ENCODE measurements at regions not wholly inside any gene's neighbourhood (a gene's known extent, or its start where the extent isn't known, plus 50 kb on each side); places are given as distances from the start of the nearest gene placed in this dataset.

GRCh38 chr9:119788921-119789320, 419.7 kb upstream of the BRINP1 start:
- no peak for DNase-seq
- H3K4me1 ChIP-seq (ENCODE audit: control insufficient read depth, insufficient read depth, low read length, poor library complexity, severe bottlenecking): no peaks in the 10 kb centered on the region
- no peaks in the 10 kb centered on the region for H3K36me3 ChIP-seq (ENCODE audit: control insufficient read depth, insufficient read depth, low read length)
- no peak overlapping the region for H3K4me3 ChIP-seq (ENCODE audit: insufficient read depth, low read depth, low read length, poor library complexity, severe bottlenecking)
- no peaks in the 10 kb centered on the region for H3K27me3 ChIP-seq (replicated peaks; ENCODE audit: control insufficient read depth, insufficient read depth, low read length, poor library complexity, severe bottlenecking)
- H3K9me3 ChIP-seq (ENCODE audit: control insufficient read depth, low read length): peaks cover 6% of the 10 kb centered on the region
- no peak overlapping the region for H3K27ac ChIP-seq (ENCODE audit: insufficient read depth, low read length, poor library complexity, severe bottlenecking)

GRCh38 chr9:119781886-119782285, 412.7 kb upstream of the BRINP1 start:
- no peak overlapping the region for H3K27ac ChIP-seq (ENCODE audit: insufficient read depth, low read length, poor library complexity, severe bottlenecking)
- H3K4me1 ChIP-seq (ENCODE audit: control insufficient read depth, insufficient read depth, low read length, poor library complexity, severe bottlenecking): no peaks in the 10 kb centered on the region
- H3K9me3 ChIP-seq (ENCODE audit: control insufficient read depth, low read length): peaks cover 6% of the 10 kb centered on the region
- no peaks in the 10 kb centered on the region for H3K27me3 ChIP-seq (replicated peaks; ENCODE audit: control insufficient read depth, insufficient read depth, low read length, poor library complexity, severe bottlenecking)
- H3K4me3 ChIP-seq (ENCODE audit: insufficient read depth, low read depth, low read length, poor library complexity, severe bottlenecking): no peak overlapping the region
- no peaks in the 10 kb centered on the region for H3K36me3 ChIP-seq (ENCODE audit: control insufficient read depth, insufficient read depth, low read length)
- DNase-seq: no peak

- H3K36me3 ChIP-seq (ENCODE audit: control insufficient read depth, insufficient read depth, low read length): no peaks in the 10 kb centered on the region
- no peak overlapping the region for H3K4me3 ChIP-seq (ENCODE audit: insufficient read depth, low read depth, low read length, poor library complexity, severe bottlenecking)
- H3K27ac ChIP-seq (ENCODE audit: insufficient read depth, low read length, poor library complexity, severe bottlenecking): no peak overlapping the region
- H3K27me3 ChIP-seq (replicated peaks; ENCODE audit: control insufficient read depth, insufficient read depth, low read length, poor library complexity, severe bottlenecking): no peaks in the 10 kb centered on the region
- no peaks in the 10 kb centered on the region for H3K9me3 ChIP-seq (ENCODE audit: control insufficient read depth, low read length)
- DNase-seq: no peak
- H3K4me1 ChIP-seq (ENCODE audit: control insufficient read depth, insufficient read depth, low read length, poor library complexity, severe bottlenecking): no peaks in the 10 kb centered on the region
These were observed 406.2 kb upstream of the BRINP1 start for GRCh38 chr9:119775410-119775809.

GRCh38 chr9:119773823-119774222, 404.6 kb upstream of the BRINP1 start:
- no peaks in the 10 kb centered on the region for H3K9me3 ChIP-seq (ENCODE audit: control insufficient read depth, low read length)
- no peaks in the 10 kb centered on the region for H3K4me1 ChIP-seq (ENCODE audit: control insufficient read depth, insufficient read depth, low read length, poor library complexity, severe bottlenecking)
- H3K4me3 ChIP-seq (ENCODE audit: insufficient read depth, low read depth, low read length, poor library complexity, severe bottlenecking): no peak overlapping the region
- no peaks in the 10 kb centered on the region for H3K36me3 ChIP-seq (ENCODE audit: control insufficient read depth, insufficient read depth, low read length)
- no peaks in the 10 kb centered on the region for H3K27me3 ChIP-seq (replicated peaks; ENCODE audit: control insufficient read depth, insufficient read depth, low read length, poor library complexity, severe bottlenecking)
- H3K27ac ChIP-seq (ENCODE audit: insufficient read depth, low read length, poor library complexity, severe bottlenecking): no peak overlapping the region
- no peak for DNase-seq

- Histone ChIP-seq H3K27me3 (replicated peaks; ENCODE audit: control insufficient read depth, insufficient read depth, low read length, poor library complexity, severe bottlenecking) (no peaks in the 10 kb centered on the region), H3K27ac (ENCODE audit: insufficient read depth, low read length, poor library complexity, severe bottlenecking) (no peak overlapping the region)
- no peak for DNase-seq
These were observed 402.1 kb upstream of the BRINP1 start for GRCh38 chr9:119771341-119771740.

GRCh38 chr9:119768266-119768665, 399.0 kb upstream of the BRINP1 start:
- Histone ChIP-seq H3K27ac (ENCODE audit: insufficient read depth, low read length, poor library complexity, severe bottlenecking) (no peak overlapping the region), H3K27me3 (replicated peaks; ENCODE audit: control insufficient read depth, insufficient read depth, low read length, poor library complexity, severe bottlenecking) (no peaks in the 10 kb centered on the region), H3K4me1 (ENCODE audit: control insufficient read depth, insufficient read depth, low read length, poor library complexity, severe bottlenecking) (no peaks in the 10 kb centered on the region), H3K36me3 (ENCODE audit: control insufficient read depth, insufficient read depth, low read length) (no peaks in the 10 kb centered on the region), H3K9me3 (ENCODE audit: control insufficient read depth, low read length) (no peaks in the 10 kb centered on the region), H3K4me3 (ENCODE audit: insufficient read depth, low read depth, low read length, poor library complexity, severe bottlenecking) (no peak overlapping the region)
- no peak for DNase-seq

More at GRCh38 chr9:119771341-119771740, 402.1 kb upstream of the BRINP1 start:
- Histone ChIP-seq H3K4me1 (ENCODE audit: control insufficient read depth, insufficient read depth, low read length, poor library complexity, severe bottlenecking) (no peaks in the 10 kb centered on the region), H3K9me3 (ENCODE audit: control insufficient read depth, low read length) (no peaks in the 10 kb centered on the region), H3K4me3 (ENCODE audit: insufficient read depth, low read depth, low read length, poor library complexity, severe bottlenecking) (no peak overlapping the region), H3K36me3 (ENCODE audit: control insufficient read depth, insufficient read depth, low read length) (no peaks in the 10 kb centered on the region)

GRCh38 chr9:119765632-119766175, 396.5 kb upstream of the BRINP1 start:
- H3K9me3 ChIP-seq (ENCODE audit: control insufficient read depth, low read length): no peaks in the 10 kb centered on the region
- H3K4me1 ChIP-seq (ENCODE audit: control insufficient read depth, insufficient read depth, low read length, poor library complexity, severe bottlenecking): no peaks in the 10 kb centered on the region
- no peaks in the 10 kb centered on the region for H3K36me3 ChIP-seq (ENCODE audit: control insufficient read depth, insufficient read depth, low read length)
- no peaks in the 10 kb centered on the region for H3K27me3 ChIP-seq (replicated peaks; ENCODE audit: control insufficient read depth, insufficient read depth, low read length, poor library complexity, severe bottlenecking)
- no peak overlapping the region for H3K27ac ChIP-seq (ENCODE audit: insufficient read depth, low read length, poor library complexity, severe bottlenecking)
- DNase-seq: no peak
- H3K4me3 ChIP-seq (ENCODE audit: insufficient read depth, low read depth, low read length, poor library complexity, severe bottlenecking): no peak overlapping the region

- Histone ChIP-seq H3K4me3 (ENCODE audit: insufficient read depth, low read depth, low read length, poor library complexity, severe bottlenecking) (no peak overlapping the region), H3K4me1 (ENCODE audit: control insufficient read depth, insufficient read depth, low read length, poor library complexity, severe bottlenecking) (no peaks in the 10 kb centered on the region), H3K27me3 (replicated peaks; ENCODE audit: control insufficient read depth, insufficient read depth, low read length, poor library complexity, severe bottlenecking) (no peaks in the 10 kb centered on the region), H3K27ac (ENCODE audit: insufficient read depth, low read length, poor library complexity, severe bottlenecking) (no peak overlapping the region), H3K9me3 (ENCODE audit: control insufficient read depth, low read length) (no peaks in the 10 kb centered on the region), H3K36me3 (ENCODE audit: control insufficient read depth, insufficient read depth, low read length) (no peaks in the 10 kb centered on the region)
- no peak for DNase-seq
These were observed 394.0 kb upstream of the BRINP1 start for GRCh38 chr9:119763260-119763659.

GRCh38 chr9:119761812-119762211, 392.6 kb upstream of the BRINP1 start:
- Histone ChIP-seq H3K27ac (ENCODE audit: insufficient read depth, low read length, poor library complexity, severe bottlenecking) (no peak overlapping the region), H3K4me3 (ENCODE audit: insufficient read depth, low read depth, low read length, poor library complexity, severe bottlenecking) (no peak overlapping the region), H3K27me3 (replicated peaks; ENCODE audit: control insufficient read depth, insufficient read depth, low read length, poor library complexity, severe bottlenecking) (no peaks in the 10 kb centered on the region), H3K36me3 (ENCODE audit: control insufficient read depth, insufficient read depth, low read length) (no peaks in the 10 kb centered on the region), H3K4me1 (ENCODE audit: control insufficient read depth, insufficient read depth, low read length, poor library complexity, severe bottlenecking) (no peaks in the 10 kb centered on the region), H3K9me3 (ENCODE audit: control insufficient read depth, low read length) (no peaks in the 10 kb centered on the region)
- no peak for DNase-seq

- no peak for DNase-seq
These were observed 389.8 kb upstream of the BRINP1 start for GRCh38 chr9:119758990-119759389.

More at GRCh38 chr9:119758990-119759389, 389.8 kb upstream of the BRINP1 start:
- no peaks in the 10 kb centered on the region for H3K27me3 ChIP-seq (replicated peaks; ENCODE audit: control insufficient read depth, insufficient read depth, low read length, poor library complexity, severe bottlenecking)
- H3K4me1 ChIP-seq (ENCODE audit: control insufficient read depth, insufficient read depth, low read length, poor library complexity, severe bottlenecking): no peaks in the 10 kb centered on the region
- no peak overlapping the region for H3K27ac ChIP-seq (ENCODE audit: insufficient read depth, low read length, poor library complexity, severe bottlenecking)
- H3K36me3 ChIP-seq (ENCODE audit: control insufficient read depth, insufficient read depth, low read length): no peaks in the 10 kb centered on the region
- no peaks in the 10 kb centered on the region for H3K9me3 ChIP-seq (ENCODE audit: control insufficient read depth, low read length)
- H3K4me3 ChIP-seq (ENCODE audit: insufficient read depth, low read depth, low read length, poor library complexity, severe bottlenecking): no peak overlapping the region

Measured in effector memory CD4-positive, alpha-beta T cell (primary cell).